K562 (cell line): ENCODE measurements at regions not wholly inside any gene's neighbourhood (a gene's known extent, or its start where the extent isn't known, plus 50 kb on each side); places are given as distances from the start of the nearest gene placed in this dataset.

Source experiments
- ARHGAP35 ChIP-seq: fragments of 450-650 bp; IDR thresholded peaks from 2 replicates; pipeline ENCODE4 v1.6.1; 2018; ENCODE audit not compliant: partially characterized antibody
- IRF1 ChIP-seq: sonication (generic); formaldehyde crosslinking; IDR thresholded peaks from 2 replicates; pipeline ENCODE4 v1.8.0; 2022; ENCODE audit warnings: missing genetic modification reagents, mild to moderate bottlenecking, borderline replicate concordance
- TBP ChIP-seq: optimal IDR thresholded peaks from 2 replicates; pipeline ENCODE3; 2011; ENCODE audit warnings: low read depth, low read length, improper control_type of control experiment
- ZKSCAN1 ChIP-seq: fragments of 150-350 bp; IDR thresholded peaks from 2 replicates; pipeline ENCODE4 v1.6.1; 2016; ENCODE audit warnings: low read depth, low read length
- ZNF134 ChIP-seq: fragments of 250-450 bp; sonication (Bioruptor Pico); conservative IDR thresholded peaks from 2 replicates; pipeline ENCODE4 v1.4.0; 2020
- ZNF146 ChIP-seq: IDR thresholded peaks from one replicate; pipeline ENCODE4 v1.6.1; 2018; ENCODE audit warnings: missing compliant biosample characterization; ENCODE audit not compliant: unreplicated experiment
- ZNF280B ChIP-seq: fragments of 250-450 bp; sonication (Bioruptor Pico); IDR thresholded peaks from 2 replicates; pipeline ENCODE4 v1.5.1; 2021; ENCODE audit warnings: mild to moderate bottlenecking
- ZNF75A ChIP-seq: fragments of 450-650 bp; formaldehyde crosslinking; IDR thresholded peaks from 2 replicates; pipeline ENCODE4 v1.4.0; 2020; ENCODE audit warnings: mild to moderate bottlenecking

DNA sequence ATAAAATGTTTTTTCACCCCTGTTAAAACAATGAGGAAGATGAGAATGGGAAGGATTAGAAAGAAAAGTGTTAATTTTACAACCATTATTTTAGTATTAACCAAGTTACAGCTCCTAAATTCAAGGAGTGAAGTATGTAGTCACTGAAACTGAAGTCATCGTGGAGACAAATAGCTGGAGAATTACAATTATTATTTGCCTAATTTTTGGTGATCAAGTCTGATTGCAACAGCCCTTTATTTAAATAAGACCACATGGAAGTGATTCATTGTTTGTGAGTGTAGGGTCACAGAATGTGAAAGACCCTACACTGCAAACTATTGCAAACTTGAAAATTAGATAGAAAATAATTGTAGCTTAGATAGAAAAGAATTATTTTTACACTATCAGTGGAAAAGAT, 292.4 kb downstream of the CENPW start:
- no peak for TF ChIP-seq IRF1
- TF ChIP-seq ZNF75A = no peak
- TF ChIP-seq ZKSCAN1 = no peak
- no peak for TF ChIP-seq ZNF146 (CRISPR knock-in tag)
- no peak for TF ChIP-seq ZNF280B
- TF ChIP-seq ARHGAP35 = no peak
- no peak for TF ChIP-seq ZNF134 (CRISPR knock-in tag)
- no peak for TF ChIP-seq TBP
